Trophoblast cell (in vitro differentiated cells and primary cell): ENCODE measurements at regions not wholly inside any gene's neighbourhood (a gene's known extent, or its start where the extent isn't known, plus 50 kb on each side); places are given as distances from the start of the nearest gene placed in this dataset.

Experiments
- DNase-seq, 2 donors: peaks; one replicate each; pipeline ENCODE4 v3.0.0-alpha.2; 2016
- H2AFZ ChIP-seq: 2 replicates; pipeline ENCODE4 v1.6.1; 2013; ENCODE audit warnings: low read length, moderate library complexity, mild to moderate bottlenecking; ENCODE audit not compliant: insufficient read depth, poor library complexity
- H2AK5ac ChIP-seq: 2 replicates; pipeline ENCODE4 v1.6.1; 2013; ENCODE audit warnings: mild to moderate bottlenecking, low read length
- H2BK120ac ChIP-seq: 2 replicates; pipeline ENCODE4 v1.6.1; 2013; ENCODE audit warnings: low read length, mild to moderate bottlenecking, moderate library complexity; ENCODE audit not compliant: insufficient read depth, poor library complexity
- H2BK12ac ChIP-seq: 2 replicates; pipeline ENCODE4 v1.6.1; 2013; ENCODE audit warnings: mild to moderate bottlenecking, low read length, moderate library complexity
- H2BK5ac ChIP-seq: 2 replicates; pipeline ENCODE4 v1.6.1; 2013; ENCODE audit warnings: low read length, low read depth, moderate library complexity, mild to moderate bottlenecking; ENCODE audit not compliant: poor library complexity
- H3K14ac ChIP-seq: 2 replicates; pipeline ENCODE4 v1.6.1; 2013; ENCODE audit warnings: mild to moderate bottlenecking, low read length
- H3K18ac ChIP-seq: 2 replicates; pipeline ENCODE4 v1.6.1; 2013; ENCODE audit warnings: mild to moderate bottlenecking, low read length
- H3K23ac ChIP-seq: 2 replicates; pipeline ENCODE4 v1.6.1; 2013; ENCODE audit warnings: low read length
- H3K27ac ChIP-seq: 2 replicates; pipeline ENCODE4 v1.5.1; 2013; ENCODE audit warnings: low read depth, mild to moderate bottlenecking, inconsistent platforms, low read length, moderate library complexity
- H3K27me3 ChIP-seq: 2 replicates; pipeline ENCODE4 v1.6.1; 2013; ENCODE audit warnings: inconsistent platforms, mild to moderate bottlenecking, low read length, moderate library complexity; ENCODE audit not compliant: insufficient read depth
- H3K36me3 ChIP-seq, 2 experiments: 1 replicate in 1 of 2; 2 replicates in 1 of 2; pipeline ENCODE4 v1.6.1; 2013; ENCODE audit warnings: low read length in 2 of 2, mild to moderate bottlenecking in 2 of 2, moderate library complexity in 1 of 2; ENCODE audit not compliant: insufficient read depth in 2 of 2, control insufficient read depth in 1 of 2
- H3K4ac ChIP-seq: 2 replicates; pipeline ENCODE4 v1.6.1; 2013; ENCODE audit warnings: low read depth, mild to moderate bottlenecking, low read length, moderate library complexity
- H3K4me1 ChIP-seq, 2 experiments: 1 replicate in 1 of 2; 2 replicates in 1 of 2; pipeline ENCODE4 v1.6.1; 2013; ENCODE audit warnings: low read length in 2 of 2, mild to moderate bottlenecking in 2 of 2, moderate library complexity in 1 of 2; ENCODE audit not compliant: insufficient read depth in 2 of 2, control insufficient read depth in 1 of 2
- H3K4me2 ChIP-seq: 2 replicates; pipeline ENCODE4 v1.6.1; 2013; ENCODE audit warnings: inconsistent platforms, mild to moderate bottlenecking, low read length, moderate library complexity
- H3K4me3 ChIP-seq: 2 replicates; pipeline ENCODE4 v1.5.1; 2013; ENCODE audit warnings: mild to moderate bottlenecking, low read depth, low read length, inconsistent platforms
- H3K79me1 ChIP-seq: one replicate; pipeline ENCODE4 v1.6.1; 2013; ENCODE audit warnings: low read length
- H3K79me2 ChIP-seq: 2 replicates; pipeline ENCODE4 v1.6.1; 2013; ENCODE audit warnings: low read length, mild to moderate bottlenecking; ENCODE audit not compliant: control insufficient read depth, insufficient read depth, poor library complexity
- H3K9ac ChIP-seq: 2 replicates; pipeline ENCODE4 v1.6.1; 2013; ENCODE audit warnings: mild to moderate bottlenecking, low read length
- H3K9me3 ChIP-seq: 2 replicates; pipeline ENCODE4 v1.6.1; 2013; ENCODE audit warnings: low read depth, mild to moderate bottlenecking, control low read depth, inconsistent platforms, low read length; ENCODE audit not compliant: insufficient read depth
- H4K12ac ChIP-seq: 2 replicates; pipeline ENCODE4 v1.6.1; 2013; ENCODE audit warnings: low read depth, mild to moderate bottlenecking, low read length, moderate library complexity
- H4K8ac ChIP-seq: 2 replicates; pipeline ENCODE4 v1.6.1; 2013; ENCODE audit warnings: low read depth, mild to moderate bottlenecking, low read length, moderate library complexity
- H4K91ac ChIP-seq: one replicate; pipeline ENCODE4 v1.6.1; 2013; ENCODE audit warnings: low read depth, mild to moderate bottlenecking, low read length, moderate library complexity
- WGBS: extraction: QIAGEN DNeasy Blood & Tissue Kit; methylation state at CpG from one replicate; pipeline ENCODE4 v1.1.7; 2013; ENCODE audit warnings: missing lambda C conversion rate; ENCODE audit not compliant: insufficient read length, insufficient coverage; ENCODE audit errors: extremely low coverage; 5-methylcytosine and 5-hydroxymethylcytosine counted together

GRCh38 chr9:79800578-79800977 lies 228.8 kb downstream of the TLE4 start:
- no CpG with 5 or more reads among the region's 1 CpG for WGBS
- H2BK120ac ChIP-seq: no peak overlapping the region
- DNase-seq: no peak
- H3K27me3 ChIP-seq: no peaks in the 10 kb centered on the region
- H3K14ac ChIP-seq: no peak overlapping the region
- no peak overlapping the region for H2BK5ac ChIP-seq
- no peaks in the 10 kb centered on the region for H3K4me1 ChIP-seq
- no peak overlapping the region for H3K18ac ChIP-seq
- no peak overlapping the region for H3K4ac ChIP-seq
- H3K27ac ChIP-seq: no peak overlapping the region
- H2BK12ac ChIP-seq: no peak overlapping the region
- H2AFZ ChIP-seq: no peak overlapping the region
- no peak overlapping the region for H4K12ac ChIP-seq
- no peaks in the 10 kb centered on the region for H3K36me3 ChIP-seq
- H3K79me1 ChIP-seq: no peaks in the 10 kb centered on the region
- no peak overlapping the region for H3K4me2 ChIP-seq
- H2AK5ac ChIP-seq: no peak overlapping the region
- no peak overlapping the region for H3K23ac ChIP-seq
- H3K4me3 ChIP-seq: no peak overlapping the region
- no peak overlapping the region for H3K9ac ChIP-seq
- no peak overlapping the region for H4K91ac ChIP-seq
- no peaks in the 10 kb centered on the region for H3K79me2 ChIP-seq
- H4K8ac ChIP-seq: no peak overlapping the region
- no peaks in the 10 kb centered on the region for H3K9me3 ChIP-seq

GRCh38 chr9:79799691-79800335 lies 228.0 kb downstream of the TLE4 start:
- no peak overlapping the region for H4K12ac ChIP-seq
- no peak overlapping the region for H3K14ac ChIP-seq
- H2BK5ac ChIP-seq: no peak overlapping the region
- H3K4me2 ChIP-seq: no peak overlapping the region
- H3K27me3 ChIP-seq: no peaks in the 10 kb centered on the region
- H2AK5ac ChIP-seq: no peak overlapping the region
- H3K4me3 ChIP-seq: no peak overlapping the region
- no peaks in the 10 kb centered on the region for H3K79me1 ChIP-seq
- no CpG with 5 or more reads among the region's 6 CpGs for WGBS
- H3K79me2 ChIP-seq: no peaks in the 10 kb centered on the region
- no peak overlapping the region for H4K91ac ChIP-seq
- H3K9ac ChIP-seq: no peak overlapping the region
- no peak overlapping the region for H3K4ac ChIP-seq
- H3K23ac ChIP-seq: no peak overlapping the region
- H3K18ac ChIP-seq: no peak overlapping the region
- H2AFZ ChIP-seq: no peak overlapping the region
- H3K4me1 ChIP-seq: no peaks in the 10 kb centered on the region
- H3K9me3 ChIP-seq: no peaks in the 10 kb centered on the region
- no peaks in the 10 kb centered on the region for H3K36me3 ChIP-seq
- no peak for DNase-seq
- H3K27ac ChIP-seq: no peak overlapping the region
- H4K8ac ChIP-seq: no peak overlapping the region
- H2BK12ac ChIP-seq: no peak overlapping the region
- H2BK120ac ChIP-seq: no peak overlapping the region

DNA sequence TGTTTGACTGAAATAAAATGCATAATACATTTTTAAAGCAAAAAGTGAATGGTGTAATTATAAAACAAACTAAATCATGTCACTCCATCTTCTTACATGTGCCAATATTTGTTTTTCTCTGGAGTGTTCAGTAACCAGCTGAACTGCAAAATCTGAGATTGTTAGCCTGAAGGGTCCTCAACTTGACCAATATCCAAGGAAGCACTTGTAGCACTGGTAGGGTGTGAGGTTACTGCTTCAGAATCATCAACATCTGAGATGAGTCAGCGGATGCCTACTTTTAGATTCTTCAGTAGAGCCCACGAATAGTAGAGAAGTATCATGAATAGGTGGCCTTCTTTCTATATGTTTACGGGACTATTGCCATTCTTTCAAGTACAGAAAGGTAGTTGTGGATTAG lies 226.7 kb downstream of the TLE4 start:
- H4K12ac ChIP-seq: no peak overlapping the region
- H2AFZ ChIP-seq: no peak overlapping the region
- no peaks in the 10 kb centered on the region for H3K79me1 ChIP-seq
- H3K27me3 ChIP-seq: no peaks in the 10 kb centered on the region
- no peak overlapping the region for H2AK5ac ChIP-seq
- no peak overlapping the region for H2BK120ac ChIP-seq
- H3K18ac ChIP-seq: no peak overlapping the region
- no peak overlapping the region for H3K27ac ChIP-seq
- H3K23ac ChIP-seq: no peak overlapping the region
- H4K91ac ChIP-seq: no peak overlapping the region
- H3K36me3 ChIP-seq: no peaks in the 10 kb centered on the region
- H2BK5ac ChIP-seq: no peak overlapping the region
- no peak overlapping the region for H3K9ac ChIP-seq
- H3K4me3 ChIP-seq: no peak overlapping the region
- H3K4me2 ChIP-seq: no peak overlapping the region
- no peak overlapping the region for H3K14ac ChIP-seq
- H2BK12ac ChIP-seq: no peak overlapping the region
- H4K8ac ChIP-seq: no peak overlapping the region
- no peaks in the 10 kb centered on the region for H3K79me2 ChIP-seq
- DNase-seq: no peak
- no peaks in the 10 kb centered on the region for H3K9me3 ChIP-seq
- no peak overlapping the region for H3K4ac ChIP-seq
- WGBS: no CpG with 5 or more reads among the region's 3 CpGs
- no peaks in the 10 kb centered on the region for H3K4me1 ChIP-seq

DNA sequence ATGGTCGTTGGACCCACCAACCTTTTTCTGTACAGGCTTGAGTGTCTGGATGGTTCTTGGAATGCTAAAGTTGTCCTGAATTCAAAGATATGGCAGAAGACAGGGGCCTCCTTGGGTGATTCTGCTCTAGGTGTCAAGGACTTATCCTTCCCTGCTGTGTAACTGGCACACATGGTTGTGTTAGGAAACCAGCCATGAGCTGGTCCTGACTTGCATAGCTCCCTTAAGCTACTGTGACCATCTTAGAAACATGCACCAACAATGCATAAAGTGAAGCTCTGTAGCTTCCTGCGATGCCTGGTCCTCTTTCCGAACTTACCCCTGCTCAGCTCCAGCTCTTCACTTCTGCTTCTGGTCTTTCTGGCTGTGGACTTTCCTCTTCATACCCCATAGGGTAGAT lies 224.6 kb downstream of the TLE4 start:
- no peaks in the 10 kb centered on the region for H3K79me2 ChIP-seq
- no peak overlapping the region for H3K4me2 ChIP-seq
- H3K36me3 ChIP-seq: no peaks in the 10 kb centered on the region
- no peak overlapping the region for H4K8ac ChIP-seq
- no peak overlapping the region for H3K4ac ChIP-seq
- H3K14ac ChIP-seq: no peak overlapping the region
- H2AK5ac ChIP-seq: no peak overlapping the region
- H3K79me1 ChIP-seq: no peaks in the 10 kb centered on the region
- H3K4me3 ChIP-seq: no peak overlapping the region
- no peak overlapping the region for H2BK12ac ChIP-seq
- no peak overlapping the region for H4K91ac ChIP-seq
- no peak overlapping the region for H3K27ac ChIP-seq
- H3K9ac ChIP-seq: no peak overlapping the region
- H3K27me3 ChIP-seq: no peaks in the 10 kb centered on the region
- no peaks in the 10 kb centered on the region for H3K9me3 ChIP-seq
- H3K4me1 ChIP-seq: no peaks in the 10 kb centered on the region
- no peak overlapping the region for H3K23ac ChIP-seq
- no peak overlapping the region for H2BK5ac ChIP-seq
- no peak overlapping the region for H2BK120ac ChIP-seq
- no peak overlapping the region for H3K18ac ChIP-seq
- H2AFZ ChIP-seq: no peak overlapping the region
- no peak overlapping the region for H4K12ac ChIP-seq
- no CpG with 5 or more reads among the region's 3 CpGs for WGBS
- no peak for DNase-seq
